Right lobe of liver (tissue), 6 donors: ENCODE measurements at regions not wholly inside any gene's neighbourhood (a gene's known extent, or its start where the extent isn't known, plus 50 kb on each side); places are given as distances from the start of the nearest gene placed in this dataset.

Source experiments
- ATAC-seq, 4 donors: fragments of 200-7000 bp; cut with Tn5 transposase; one replicate each; pipeline ENCODE4 v1.9.1; 2020; ENCODE audit warnings: mild to moderate bottlenecking in 4 of 4, moderate library complexity in 4 of 4
- DNase-seq, 3 donors: peaks; one replicate each; pipeline ENCODE4 v3.0.0-alpha.2; 2020
- H3K27ac ChIP-seq, 3 donors: fragments of 200-600 bp; one replicate each; pipeline ENCODE4 v1.8.0; 2022
- H3K27me3 ChIP-seq, 2 donors: fragments of 200-600 bp; one replicate each; pipeline ENCODE4 v1.8.0; 2022
- H3K36me3 ChIP-seq, 4 donors: fragments of 200-600 bp; sonication (generic) in 1 of 4; one replicate each; pipeline versions ENCODE4 v1.5.1 to v1.8.0; 2017 to 2022; ENCODE audit warnings: control low read depth in 1 of 4
- H3K4me1 ChIP-seq, 4 donors: fragments of 200-600 bp; sonication (generic) in 1 of 4; one replicate each; pipeline versions ENCODE4 v1.5.1 to v1.8.0; 2017 to 2022; ENCODE audit warnings: control low read depth in 1 of 4
- H3K4me3 ChIP-seq, 3 donors: fragments of 200-600 bp; one replicate each; pipeline ENCODE4 v1.8.0; 2022
- H3K9me3 ChIP-seq, 4 donors: fragments of 200-600 bp; sonication (generic) in 1 of 4; one replicate each; pipeline versions ENCODE4 v1.5.1 to v1.8.0; 2017 to 2022; ENCODE audit warnings: control low read depth in 1 of 4
- CTCF ChIP-seq, 4 donors: fragments of 200-600 bp in 3 of 4; fragments of 450-650 bp in 1 of 4; IDR thresholded peaks; one replicate each; pipeline versions ENCODE4 v1.5.1 to v1.8.0; 2016 to 2022; ENCODE audit warnings: antibody characterized with exemption in 4 of 4, mild to moderate bottlenecking in 2 of 4
- POLR2A ChIP-seq: fragments of 450-650 bp; IDR thresholded peaks from one replicate; pipeline ENCODE4 v1.6.1; 2017; ENCODE audit warnings: antibody characterized with exemption, mild to moderate bottlenecking
- WGBS: methylation state at CpG from one replicate; pipeline ENCODE4 v1.1.6; 2018; ENCODE audit warnings: low coverage, low lambda C conversion rate; ENCODE audit not compliant: insufficient coverage; ENCODE audit errors: missing lambda C conversion rate; 5-methylcytosine and 5-hydroxymethylcytosine counted together
- intact Hi-C, 2 donors: fragments of 100-400 bp; cut with DNase I; formaldehyde crosslinking; loops; one replicate each; pipeline versions ENCODE4 v1.11.2 to v1.14.1; 2022
- donor health status: DM: no; HTN: yes; CAD: no.
- donor health status: DM: no; HTN: no; CAD: no.
- donor health status: DM: no; HTN: no; CAD: no.
- donor health status: DM: no; HTN: yes; CAD: no.
- donor health status: DM: no; HTN: yes; CAD: no.

- H3K9me3 ChIP-seq, result no peaks in the 10 kb centered on the region
- H3K4me1 ChIP-seq, result no peaks in the 10 kb centered on the region
- intact Hi-C loops, result no loop called here
- no peak overlapping the region for H3K27ac ChIP-seq
- no peaks in the 10 kb centered on the region for H3K27me3 ChIP-seq
- 41% methylated on average over 5 of the region's 5 CpGs for WGBS
- TF ChIP-seq POLR2A (no peak), CTCF (IDR thresholded peaks at IDR 0.05) (no peak)
- no peaks in the 10 kb centered on the region for H3K36me3 ChIP-seq
- H3K4me3 ChIP-seq, result no peak overlapping the region
- ATAC-seq (no peak), DNase-seq (no peak)
Measured at GRCh38 chr3:87805670-87806069, 253.1 kb downstream of the CGGBP1 start.

DNA sequence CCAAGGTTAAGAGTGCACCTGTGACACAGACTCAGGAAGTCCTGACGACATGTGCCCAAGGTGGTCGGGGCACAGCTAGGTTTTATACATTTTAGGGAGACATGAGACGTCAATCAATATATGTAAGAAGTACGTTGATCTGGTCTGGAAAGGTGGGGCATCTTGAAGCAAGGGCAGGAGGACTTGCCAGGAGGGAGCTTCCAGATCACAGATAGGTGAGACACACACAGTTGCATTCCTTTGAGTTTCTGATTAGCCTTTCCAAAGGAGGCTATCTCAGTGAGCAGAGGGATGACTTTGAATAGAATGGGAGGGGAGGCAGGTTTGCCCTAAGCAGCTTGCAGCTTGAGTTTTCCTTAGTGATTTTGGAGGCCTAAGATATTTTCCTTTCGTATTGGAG is 257.4 kb downstream of the CGGBP1 start:
- ATAC-seq, result no peak
- TF ChIP-seq CTCF (IDR thresholded peaks at IDR 0.05) (no peak), POLR2A (no peak)
- H3K4me1 ChIP-seq, result no peaks in the 10 kb centered on the region
- DNase-seq, result no peak
- H3K27me3 ChIP-seq, result no peaks in the 10 kb centered on the region
- intact Hi-C loops, result no loop called here
- no peaks in the 10 kb centered on the region for H3K36me3 ChIP-seq
- WGBS, result 22% methylated on average over 5 of the region's 5 CpGs
- no peaks in the 10 kb centered on the region for H3K9me3 ChIP-seq
- no peak overlapping the region for H3K4me3 ChIP-seq
- no peak overlapping the region for H3K27ac ChIP-seq

GRCh38 chr3:87800516-87800915 is 258.3 kb downstream of the CGGBP1 start:
- DNase-seq, result no peak
- no peaks in the 10 kb centered on the region for H3K36me3 ChIP-seq
- TF ChIP-seq CTCF (IDR thresholded peaks at IDR 0.05) (no peak), POLR2A (no peak)
- H3K4me3 ChIP-seq, result no peak overlapping the region
- H3K9me3 ChIP-seq, result no peaks in the 10 kb centered on the region
- intact Hi-C loops, result no loop called here
- H3K27me3 ChIP-seq, result no peaks in the 10 kb centered on the region
- no peak overlapping the region for H3K27ac ChIP-seq
- H3K4me1 ChIP-seq, result no peaks in the 10 kb centered on the region
- ATAC-seq, result no peak

GRCh38 chr3:87798567-87798947 is 260.2 kb downstream of the CGGBP1 start:
- Histone ChIP-seq H3K4me1 (no peaks in the 10 kb centered on the region), H3K27me3 (no peaks in the 10 kb centered on the region), H3K9me3 (no peaks in the 10 kb centered on the region), H3K4me3 (no peak overlapping the region), H3K36me3 (no peaks in the 10 kb centered on the region), H3K27ac (no peak overlapping the region)
- TF ChIP-seq POLR2A, result no peak
- no peak for TF ChIP-seq CTCF (IDR thresholded peaks at IDR 0.05)
- DNase-seq, result no peak
- 39% methylated on average over 4 of the region's 4 CpGs for WGBS
- ATAC-seq, result no peak
- intact Hi-C loops, result no loop called here

GRCh38 chr3:87797872-87798566 is 260.8 kb downstream of the CGGBP1 start:
- no peaks in the 10 kb centered on the region for H3K9me3 ChIP-seq
- H3K4me3 ChIP-seq, result no peak overlapping the region
- H3K36me3 ChIP-seq, result no peaks in the 10 kb centered on the region
- TF ChIP-seq POLR2A, result no peak
- TF ChIP-seq CTCF (IDR thresholded peaks at IDR 0.05), result no peak
- DNase-seq, result no peak
- H3K27ac ChIP-seq, result no peak overlapping the region
- ATAC-seq, result no peak
- intact Hi-C loops, result no loop called here
- no peaks in the 10 kb centered on the region for H3K27me3 ChIP-seq
- 23% methylated on average over 4 of the region's 5 CpGs for WGBS
- peaks cover 0 to 2% (median 0%) of the 10 kb centered on the region in 4 donors for H3K4me1 ChIP-seq
